Left colon (tissue), 2 donors: ENCODE measurements at regions not wholly inside any gene's neighbourhood (a gene's known extent, or its start where the extent isn't known, plus 50 kb on each side); places are given as distances from the start of the nearest gene placed in this dataset.
"Not testable (repeated sequence)": the region's sequence is repeated elsewhere in the genome, so short reads cannot be mapped to it uniquely, and the experiment has no call there.

Experiments
- ATAC-seq: fragments of 200-7000 bp; cut with Tn5 transposase; one replicate; pipeline ENCODE4 v1.9.1; 2020; ENCODE audit warnings: mild to moderate bottlenecking, moderate library complexity
- DNase-seq, 2 donors: peaks; one replicate each; pipeline ENCODE4 v3.0.0-alpha.2; 2020
- intact Hi-C, 2 donors: fragments of 100-400 bp; cut with DNase I in 1 of 2; cut with micrococcal nuclease in 1 of 2; formaldehyde crosslinking; loops; one replicate each; pipeline versions ENCODE4 v1.11.2 to v1.14.0; 2022; cut with DNase I, micrococcal nuclease
- donor health status: DM: no; HTN: no; CAD: no.
- donor health status: DM: yes; HTN: yes; CAD: no.

- intact Hi-C loops = not testable (repeated sequence)
These were observed 272.4 kb upstream of the PLGLB1 start for GRCh38 chr2:87293931-87294594.

GRCh38 chr2:87295135-87295534, 273.5 kb upstream of the PLGLB1 start:
- DNase-seq, ATAC-seq, intact Hi-C loops: not testable (repeated sequence)

More at GRCh38 chr2:87293931-87294594, 272.4 kb upstream of the PLGLB1 start:
- DNase-seq, ATAC-seq: not testable (repeated sequence)

- intact Hi-C loops, ATAC-seq, DNase-seq: not testable (repeated sequence)
These were observed 279.7 kb upstream of the PLGLB1 start for GRCh38 chr2:87301349-87301748.

- DNase-seq, intact Hi-C loops, ATAC-seq: not testable (repeated sequence)
These were observed 280.2 kb upstream of the PLGLB1 start for GRCh38 chr2:87301871-87302270.

- ATAC-seq, intact Hi-C loops, DNase-seq: not testable (repeated sequence)
These were observed 287.0 kb upstream of the PLGLB1 start for GRCh38 chr2:87308621-87309020.

GRCh38 chr2:87309785-87310184, 288.1 kb upstream of the PLGLB1 start:
- intact Hi-C loops, DNase-seq, ATAC-seq: not testable (repeated sequence)

GRCh38 chr2:87311896-87312441, 290.3 kb upstream of the PLGLB1 start:
- intact Hi-C loops, DNase-seq, ATAC-seq: not testable (repeated sequence)

- ATAC-seq, DNase-seq, intact Hi-C loops: not testable (repeated sequence)
These were observed 293.0 kb upstream of the PLGLB1 start for GRCh38 chr2:87314622-87315021.

- intact Hi-C loops, ATAC-seq, DNase-seq: not testable (repeated sequence)
These were observed 293.7 kb upstream of the PLGLB1 start for GRCh38 chr2:87315183-87315902.

GRCh38 chr2:87317193-87317592, 295.5 kb upstream of the PLGLB1 start:
- DNase-seq, ATAC-seq, intact Hi-C loops: not testable (repeated sequence)

- DNase-seq, intact Hi-C loops, ATAC-seq: not testable (repeated sequence)
These were observed 297.3 kb upstream of the PLGLB1 start for GRCh38 chr2:87318814-87319491.

GRCh38 chr2:87319705-87320104, 298.1 kb upstream of the PLGLB1 start:
- ATAC-seq, DNase-seq, intact Hi-C loops: not testable (repeated sequence)

- intact Hi-C loops, ATAC-seq, DNase-seq: not testable (repeated sequence)
These were observed 299.6 kb upstream of the PLGLB1 start for GRCh38 chr2:87321201-87321600.

- ATAC-seq = peak; percentile 74
- intact Hi-C loops, DNase-seq: not testable (repeated sequence)
These were observed 302.8 kb upstream of the PLGLB1 start for GRCh38 chr2:87324335-87325041.

GRCh38 chr2:87325042-87325910, 303.6 kb upstream of the PLGLB1 start:
- intact Hi-C loops, ATAC-seq: not testable (repeated sequence)

GRCh38 chr2:87325911-87326294, 304.3 kb upstream of the PLGLB1 start:
- DNase-seq, intact Hi-C loops, ATAC-seq: not testable (repeated sequence)

More at GRCh38 chr2:87325042-87325910, 303.6 kb upstream of the PLGLB1 start:
- not testable (repeated sequence) for DNase-seq

GRCh38 chr2:87326754-87327153, 305.1 kb upstream of the PLGLB1 start:
- DNase-seq, ATAC-seq, intact Hi-C loops: not testable (repeated sequence)
